Heart left ventricle (tissue), 13 donors: ENCODE measurements at regions not wholly inside any gene's neighbourhood (a gene's known extent, or its start where the extent isn't known, plus 50 kb on each side); places are given as distances from the start of the nearest gene placed in this dataset.

Experiments used
- POLR2A ChIP-seq, 2 donors: fragments of 450-650 bp; IDR thresholded peaks; one replicate each; pipeline ENCODE4 v1.6.1; 2017; ENCODE audit warnings: antibody characterized with exemption in 2 of 2, mild to moderate bottlenecking in 2 of 2, moderate library complexity in 2 of 2
- TF ChIP-seq, protein P1 (sequence below), 12 donors: fragments of 200-600 bp; sonication (generic) in 4 of 12; IDR thresholded peaks; one replicate each; pipeline versions ENCODE4 v1.5.0 to v1.8.0; 2018 to 2022; ENCODE audit warnings: antibody characterized with exemption in 12 of 12, mild to moderate bottlenecking in 5 of 12
- donor health status: ischemic (EF 13 %, LVEDD 7.1; RV severe dilation, severe dysfunction).
- donor health status: DM: no; HTN: yes; CAD: no.
- donor health status: DM: no; HTN: no; CAD: no.
- donor health status: ischemic (EF 25% LVEDD 6.9; RV normal size, moderate dysfunction).
- donor health status: ischemic (EF 25% LVEDD 5.7; RV mildly dilated, moderate dysfunction).
- donor health status: ischemic (EF 35%, LVEDD 5.7; RV mildly dilated, moderate dysfunction).
- donor health status: nonischemic (EF 11% LVEDD 7.7; RV severe dilation, severe dysfunction).
- donor health status: DM: yes; HTN: yes; CAD: no.
- donor health status: PGD.
- donor health status: ischemic (EF 29% LVEDD 5.4; RV normal size, mild dysfunction).
- donor health status: nonischemic (EF 23%, LVEDD 6.1; RV moderate dilation, normal function).

DNA sequence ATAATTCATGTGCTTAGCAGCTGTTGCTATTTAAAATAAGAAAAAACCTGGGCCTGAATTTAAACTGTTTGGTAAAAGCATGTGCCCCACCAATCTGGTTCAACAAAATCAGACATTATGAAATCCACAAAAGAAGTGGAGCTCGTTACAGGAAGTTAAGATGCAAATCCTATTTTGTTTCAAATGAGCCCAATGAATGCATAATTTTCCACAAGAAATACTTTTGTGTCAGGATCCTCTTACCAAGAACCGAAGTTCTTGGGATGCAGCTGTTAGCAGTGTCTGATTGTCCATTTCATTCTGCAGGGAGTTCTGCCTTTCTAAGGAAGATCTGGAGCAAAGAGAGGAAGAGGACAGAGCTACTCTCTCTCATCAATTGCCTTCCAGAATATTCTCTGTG lies 105.7 kb upstream of the RBBP6 start:
- TF ChIP-seq POLR2A (IDR thresholded peaks at IDR 0.05): no peak
- TF ChIP-seq, protein P1, sequence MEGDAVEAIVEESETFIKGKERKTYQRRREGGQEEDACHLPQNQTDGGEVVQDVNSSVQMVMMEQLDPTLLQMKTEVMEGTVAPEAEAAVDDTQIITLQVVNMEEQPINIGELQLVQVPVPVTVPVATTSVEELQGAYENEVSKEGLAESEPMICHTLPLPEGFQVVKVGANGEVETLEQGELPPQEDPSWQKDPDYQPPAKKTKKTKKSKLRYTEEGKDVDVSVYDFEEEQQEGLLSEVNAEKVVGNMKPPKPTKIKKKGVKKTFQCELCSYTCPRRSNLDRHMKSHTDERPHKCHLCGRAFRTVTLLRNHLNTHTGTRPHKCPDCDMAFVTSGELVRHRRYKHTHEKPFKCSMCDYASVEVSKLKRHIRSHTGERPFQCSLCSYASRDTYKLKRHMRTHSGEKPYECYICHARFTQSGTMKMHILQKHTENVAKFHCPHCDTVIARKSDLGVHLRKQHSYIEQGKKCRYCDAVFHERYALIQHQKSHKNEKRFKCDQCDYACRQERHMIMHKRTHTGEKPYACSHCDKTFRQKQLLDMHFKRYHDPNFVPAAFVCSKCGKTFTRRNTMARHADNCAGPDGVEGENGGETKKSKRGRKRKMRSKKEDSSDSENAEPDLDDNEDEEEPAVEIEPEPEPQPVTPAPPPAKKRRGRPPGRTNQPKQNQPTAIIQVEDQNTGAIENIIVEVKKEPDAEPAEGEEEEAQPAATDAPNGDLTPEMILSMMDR (IDR thresholded peaks at IDR 0.05): no peak
